ENCODE measurements at regions not wholly inside any gene's neighbourhood (a gene's known extent, or its start where the extent isn't known, plus 50 kb on each side); places are given as distances from the start of the nearest gene placed in this dataset.

DNA sequence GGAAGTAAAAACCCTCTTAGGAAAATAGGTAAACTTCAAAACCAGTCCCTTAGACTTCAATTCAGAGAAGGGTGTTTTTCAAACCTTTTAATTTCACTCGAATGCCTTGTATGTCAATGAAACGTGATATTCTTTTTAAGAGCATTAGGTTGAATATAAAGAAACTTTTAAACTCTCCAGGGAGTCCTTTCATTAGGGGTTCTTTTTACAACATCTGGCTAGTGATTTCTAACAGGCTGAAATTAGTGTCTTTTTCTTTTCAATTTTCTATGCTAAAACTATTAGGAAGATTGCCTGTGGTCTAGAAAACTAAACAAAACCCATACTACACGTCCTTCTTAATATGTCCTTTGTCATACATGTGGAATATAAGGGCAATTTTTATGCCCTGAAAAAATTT is 569.7 kb upstream of the CITED2 start:
- Histone ChIP-seq H3K9me3 (ENCODE audit: low read depth) (peaks cover 3% of the 10 kb centered on the region), H3K79me2 (ENCODE audit: low read depth) (no peaks in the 10 kb centered on the region), H3F3A (ENCODE audit: low read depth) (peaks cover 9% of the 10 kb centered on the region), H3K4me2 (peak overlapping the region; percentile 30), H3K9ac (no peak overlapping the region), H3K27me3 (no peaks in the 10 kb centered on the region), H4K20me1 (ENCODE audit: low read depth) (no peaks in the 10 kb centered on the region), H2AFZ (replicated peaks) (no peak overlapping the region), H3K4me1 (peaks cover 32% of the 10 kb centered on the region), H3K27ac (peak overlapping the region; percentile 18), H3K4me3 (no peak overlapping the region), H3K36me3 (no peaks in the 10 kb centered on the region)
- H3K9me3 Mint-ChIP-seq = peaks cover 10% of the 10 kb centered on the region
- peak overlapping the region; percentile 38 for H3K4me3 Mint-ChIP-seq
- peaks cover 3% of the 10 kb centered on the region for H3K27me3 Mint-ChIP-seq (ENCODE audit: insufficient read depth, low read depth)
- TF ChIP-seq, protein P1, sequence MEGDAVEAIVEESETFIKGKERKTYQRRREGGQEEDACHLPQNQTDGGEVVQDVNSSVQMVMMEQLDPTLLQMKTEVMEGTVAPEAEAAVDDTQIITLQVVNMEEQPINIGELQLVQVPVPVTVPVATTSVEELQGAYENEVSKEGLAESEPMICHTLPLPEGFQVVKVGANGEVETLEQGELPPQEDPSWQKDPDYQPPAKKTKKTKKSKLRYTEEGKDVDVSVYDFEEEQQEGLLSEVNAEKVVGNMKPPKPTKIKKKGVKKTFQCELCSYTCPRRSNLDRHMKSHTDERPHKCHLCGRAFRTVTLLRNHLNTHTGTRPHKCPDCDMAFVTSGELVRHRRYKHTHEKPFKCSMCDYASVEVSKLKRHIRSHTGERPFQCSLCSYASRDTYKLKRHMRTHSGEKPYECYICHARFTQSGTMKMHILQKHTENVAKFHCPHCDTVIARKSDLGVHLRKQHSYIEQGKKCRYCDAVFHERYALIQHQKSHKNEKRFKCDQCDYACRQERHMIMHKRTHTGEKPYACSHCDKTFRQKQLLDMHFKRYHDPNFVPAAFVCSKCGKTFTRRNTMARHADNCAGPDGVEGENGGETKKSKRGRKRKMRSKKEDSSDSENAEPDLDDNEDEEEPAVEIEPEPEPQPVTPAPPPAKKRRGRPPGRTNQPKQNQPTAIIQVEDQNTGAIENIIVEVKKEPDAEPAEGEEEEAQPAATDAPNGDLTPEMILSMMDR (IDR thresholded peaks at IDR 0.05) = no peak
- TF ChIP-seq EZH2 (IDR thresholded peaks at IDR 0.05) = no peak
- TF ChIP-seq EZH2phosphoT487 (IDR thresholded peaks at IDR 0.05) = no peak
- peaks cover 4% of the 10 kb centered on the region for H3K36me3 Mint-ChIP-seq
- H3K4me1 Mint-ChIP-seq = peaks cover 60% of the 10 kb centered on the region
- peak overlapping the region; percentile 94 for H3K27ac Mint-ChIP-seq
- DNase-seq (ENCODE audit: low spot score) = no peak

DNA sequence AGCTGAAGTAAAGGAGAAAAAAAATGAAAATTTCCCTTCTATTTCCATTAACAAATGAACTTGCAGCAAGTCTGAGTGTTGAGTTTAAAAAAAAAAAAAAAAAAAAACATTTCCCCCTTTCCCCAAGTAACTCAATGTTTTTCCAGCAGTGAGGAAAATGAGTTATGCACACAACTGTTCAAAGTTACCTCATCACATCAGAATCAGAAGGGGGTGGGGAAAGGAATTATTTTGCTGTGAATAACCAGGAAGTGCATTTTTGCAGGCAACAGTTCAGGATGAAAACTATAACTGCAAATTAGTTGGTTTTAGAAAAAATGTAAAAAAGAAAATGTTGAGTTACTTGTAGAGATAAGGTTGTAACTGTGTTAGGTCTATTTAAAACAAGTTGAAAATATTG is 568.9 kb upstream of the CITED2 start:
- Mint-ChIP-seq H3K4me1 (peaks cover 63% of the 10 kb centered on the region), H3K27ac (peak overlapping the region; percentile 68), H3K36me3 (no peaks in the 10 kb centered on the region), H3K9me3 (peaks cover 4% of the 10 kb centered on the region), H3K27me3 (ENCODE audit: insufficient read depth, low read depth) (peaks cover 3% of the 10 kb centered on the region), H3K4me3 (no peak overlapping the region)
- no peaks in the 10 kb centered on the region for H4K20me1 ChIP-seq (ENCODE audit: low read depth)
- H3K4me2 ChIP-seq = peak overlapping the region; percentile 30
- H3K79me2 ChIP-seq (ENCODE audit: low read depth) = no peaks in the 10 kb centered on the region
- no peak overlapping the region for H2AFZ ChIP-seq (replicated peaks)
- H3K4me1 ChIP-seq = peaks cover 38% of the 10 kb centered on the region
- no peak overlapping the region for H3K27ac ChIP-seq
- peaks cover 13% of the 10 kb centered on the region for H3F3A ChIP-seq (ENCODE audit: low read depth)
- H3K4me3 ChIP-seq = no peak overlapping the region
- no peak overlapping the region for H3K9ac ChIP-seq
- DNase-seq (ENCODE audit: low spot score) = no peak
- H3K36me3 ChIP-seq = no peaks in the 10 kb centered on the region
- H3K27me3 ChIP-seq = no peaks in the 10 kb centered on the region
- peaks cover 3% of the 10 kb centered on the region for H3K9me3 ChIP-seq (ENCODE audit: low read depth)
- no peak for TF ChIP-seq EZH2phosphoT487 (IDR thresholded peaks at IDR 0.05)
- TF ChIP-seq, protein P1 (IDR thresholded peaks at IDR 0.05) = no peak

DNA sequence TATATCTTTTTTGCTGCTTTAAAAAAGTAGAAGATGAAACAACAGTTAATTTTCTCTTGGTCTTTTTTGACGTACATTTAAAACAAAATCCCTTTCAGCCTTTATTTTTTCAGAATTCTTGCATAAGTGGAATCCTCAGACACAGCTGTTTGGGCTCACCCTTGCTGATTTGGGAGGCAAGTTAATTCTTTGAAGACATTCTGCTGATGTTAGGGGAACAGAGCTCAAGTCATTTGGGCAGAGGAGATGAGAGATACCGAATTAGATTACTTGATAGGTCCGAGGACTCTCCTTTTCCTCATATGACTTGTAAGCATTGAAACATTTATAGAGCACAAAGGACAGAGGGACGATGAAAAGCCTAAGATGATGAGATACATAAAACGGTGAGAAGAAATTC is 567.9 kb upstream of the CITED2 start:
- H3K9me3 Mint-ChIP-seq = peaks cover 3% of the 10 kb centered on the region
- Histone ChIP-seq H3K9me3 (ENCODE audit: low read depth) (peaks cover 3% of the 10 kb centered on the region), H3K27ac (no peak overlapping the region), H3F3A (ENCODE audit: low read depth) (peaks cover 13% of the 10 kb centered on the region), H3K4me3 (no peak overlapping the region), H3K4me2 (no peak overlapping the region), H2AFZ (replicated peaks) (peak overlapping the region; percentile 52), H3K9ac (no peak overlapping the region), H3K4me1 (peaks cover 38% of the 10 kb centered on the region), H3K79me2 (ENCODE audit: low read depth) (no peaks in the 10 kb centered on the region), H3K36me3 (no peaks in the 10 kb centered on the region), H4K20me1 (ENCODE audit: low read depth) (no peaks in the 10 kb centered on the region), H3K27me3 (no peaks in the 10 kb centered on the region)
- no peak overlapping the region for H3K4me3 Mint-ChIP-seq
- peaks cover 63% of the 10 kb centered on the region for H3K4me1 Mint-ChIP-seq
- no peak for TF ChIP-seq EZH2 (IDR thresholded peaks at IDR 0.05)
- no peak for TF ChIP-seq EZH2phosphoT487 (IDR thresholded peaks at IDR 0.05)
- TF ChIP-seq, protein P1 (IDR thresholded peaks at IDR 0.05) = no peak
- H3K27me3 Mint-ChIP-seq (ENCODE audit: insufficient read depth, low read depth) = peaks cover 3% of the 10 kb centered on the region
- DNase-seq (ENCODE audit: low spot score) = no peak
- no peaks in the 10 kb centered on the region for H3K36me3 Mint-ChIP-seq
- peak overlapping the region; percentile 84 for H3K27ac Mint-ChIP-seq
